Colonic mucosa (tissue), 4 donors: ENCODE measurements at regions not wholly inside any gene's neighbourhood (a gene's known extent, or its start where the extent isn't known, plus 50 kb on each side); places are given as distances from the start of the nearest gene placed in this dataset.

Experiments used
- DNase-seq: peaks from one replicate; pipeline ENCODE4 v3.0.0-alpha.2; 2020
- H3K27ac ChIP-seq: fragments of 200-600 bp; one replicate; pipeline ENCODE4 v1.8.0; 2021
- H3K27me3 ChIP-seq: fragments of 200-600 bp; one replicate; pipeline ENCODE4 v1.8.0; 2021
- H3K36me3 ChIP-seq: fragments of 200-600 bp; one replicate; pipeline ENCODE4 v1.8.0; 2021
- H3K4me1 ChIP-seq: fragments of 200-600 bp; one replicate; pipeline ENCODE4 v1.8.0; 2021; ENCODE audit warnings: mild to moderate bottlenecking
- H3K4me3 ChIP-seq: fragments of 200-600 bp; one replicate; pipeline ENCODE4 v1.8.0; 2021
- H3K9ac ChIP-seq, 2 donors: one replicate each; pipeline ENCODE4 v1.7.0; 2013; ENCODE audit warnings: control low read depth in 2 of 2, low read depth in 2 of 2, low read length in 2 of 2
- H3K9me3 ChIP-seq: fragments of 200-600 bp; one replicate; pipeline ENCODE4 v1.8.0; 2021
- intact Hi-C: fragments of 100-400 bp; cut with DNase I; formaldehyde crosslinking; loops from one replicate; pipeline ENCODE4 v1.14.1; 2022
- TF ChIP-seq, protein P1 (sequence below): fragments of 200-600 bp; IDR thresholded peaks from one replicate; pipeline ENCODE4 v1.8.0; 2022; ENCODE audit warnings: antibody characterized with exemption, mild to moderate bottlenecking
- donor health status: healthy.
- donor health status: DM: no; HTN: no; CAD: no.
- donor health status: DM: no; HTN: no; CAD: no.

DNA sequence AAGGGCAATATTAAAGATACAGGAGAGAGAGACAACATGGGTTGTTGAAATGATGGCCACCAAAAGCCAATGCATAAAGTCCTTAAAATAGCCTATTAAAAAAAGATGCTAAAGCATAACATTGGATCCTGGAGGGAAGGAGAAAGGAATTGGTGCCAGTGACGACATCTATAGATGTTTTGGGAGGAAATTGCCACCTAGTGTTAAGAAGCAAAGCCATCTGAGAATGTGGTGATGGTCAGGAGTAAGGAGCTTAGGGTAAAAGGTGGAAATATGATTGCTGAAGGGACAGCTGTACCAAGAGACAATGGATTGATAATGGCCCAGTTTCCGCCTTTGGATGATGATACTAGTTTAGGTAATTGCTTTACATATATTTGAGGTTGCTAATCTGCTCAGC lies 85.1 kb downstream of the TMEM30B start:
- no peaks in the 10 kb centered on the region for H3K9me3 ChIP-seq

DNA sequence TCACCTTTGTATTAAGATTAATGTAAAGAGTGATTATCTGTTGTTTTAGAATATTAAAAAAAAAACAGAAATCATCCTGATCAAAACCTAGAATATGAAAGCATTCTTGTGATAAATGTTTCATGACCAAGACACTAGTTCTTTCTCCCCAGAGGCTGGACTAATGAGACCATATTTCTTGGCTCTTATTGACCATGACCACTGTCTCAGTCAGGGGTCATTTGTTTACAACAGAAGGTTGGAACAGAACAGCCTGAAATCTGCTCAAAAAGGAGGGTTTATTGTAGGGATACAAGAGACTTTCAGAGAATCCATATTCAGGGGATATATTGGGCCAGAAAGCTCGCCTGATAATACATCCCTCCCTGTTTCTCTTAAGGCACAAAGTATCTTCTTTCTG lies 87.7 kb downstream of the TMEM30B start:
- peaks cover 8% of the 10 kb centered on the region for H3K27me3 ChIP-seq
- intact Hi-C loops, result no loop called here
- no peak overlapping the region for H3K27ac ChIP-seq
- H3K36me3 ChIP-seq, result no peaks in the 10 kb centered on the region
- H3K9me3 ChIP-seq, result no peaks in the 10 kb centered on the region
- TF ChIP-seq, protein P1, sequence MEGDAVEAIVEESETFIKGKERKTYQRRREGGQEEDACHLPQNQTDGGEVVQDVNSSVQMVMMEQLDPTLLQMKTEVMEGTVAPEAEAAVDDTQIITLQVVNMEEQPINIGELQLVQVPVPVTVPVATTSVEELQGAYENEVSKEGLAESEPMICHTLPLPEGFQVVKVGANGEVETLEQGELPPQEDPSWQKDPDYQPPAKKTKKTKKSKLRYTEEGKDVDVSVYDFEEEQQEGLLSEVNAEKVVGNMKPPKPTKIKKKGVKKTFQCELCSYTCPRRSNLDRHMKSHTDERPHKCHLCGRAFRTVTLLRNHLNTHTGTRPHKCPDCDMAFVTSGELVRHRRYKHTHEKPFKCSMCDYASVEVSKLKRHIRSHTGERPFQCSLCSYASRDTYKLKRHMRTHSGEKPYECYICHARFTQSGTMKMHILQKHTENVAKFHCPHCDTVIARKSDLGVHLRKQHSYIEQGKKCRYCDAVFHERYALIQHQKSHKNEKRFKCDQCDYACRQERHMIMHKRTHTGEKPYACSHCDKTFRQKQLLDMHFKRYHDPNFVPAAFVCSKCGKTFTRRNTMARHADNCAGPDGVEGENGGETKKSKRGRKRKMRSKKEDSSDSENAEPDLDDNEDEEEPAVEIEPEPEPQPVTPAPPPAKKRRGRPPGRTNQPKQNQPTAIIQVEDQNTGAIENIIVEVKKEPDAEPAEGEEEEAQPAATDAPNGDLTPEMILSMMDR, result no peak
- no peak overlapping the region for H3K9ac ChIP-seq
- H3K4me1 ChIP-seq, result no peaks in the 10 kb centered on the region
- no peak for DNase-seq
- H3K4me3 ChIP-seq, result no peak overlapping the region

More for the DNA sequence above, 85.1 kb downstream of the TMEM30B start:
- no peak overlapping the region for H3K4me3 ChIP-seq
- no peaks in the 10 kb centered on the region for H3K27me3 ChIP-seq
- no peak for DNase-seq
- no peak overlapping the region for H3K9ac ChIP-seq
- no peaks in the 10 kb centered on the region for H3K4me1 ChIP-seq
- TF ChIP-seq, protein P1, result no peak
- intact Hi-C loops, result no loop called here
- no peaks in the 10 kb centered on the region for H3K36me3 ChIP-seq
- no peak overlapping the region for H3K27ac ChIP-seq

DNA sequence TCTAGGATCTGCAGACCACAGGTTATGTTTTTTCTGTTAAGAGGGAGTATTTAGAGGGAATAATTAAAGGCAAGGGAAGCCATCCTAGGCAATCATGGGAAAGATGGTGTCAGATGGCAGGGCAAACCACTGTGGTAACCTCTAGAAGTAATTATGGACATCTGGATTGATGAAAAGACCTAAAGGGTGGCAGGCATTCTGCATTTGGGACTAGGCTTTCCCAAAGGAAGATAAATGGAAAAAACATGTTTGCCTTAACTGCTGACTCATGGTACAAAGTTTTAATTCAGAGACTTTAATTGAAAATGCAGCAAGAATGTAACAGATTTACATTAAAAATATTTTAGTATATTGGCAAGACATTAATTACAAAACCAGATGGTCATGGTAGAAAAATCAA lies 88.1 kb downstream of the TMEM30B start:
- intact Hi-C loops, result no loop called here
- no peaks in the 10 kb centered on the region for H3K36me3 ChIP-seq
- TF ChIP-seq, protein P1, result no peak
- peaks cover 8% of the 10 kb centered on the region for H3K27me3 ChIP-seq
- no peaks in the 10 kb centered on the region for H3K4me1 ChIP-seq
- no peak overlapping the region for H3K27ac ChIP-seq
- H3K9me3 ChIP-seq, result no peaks in the 10 kb centered on the region
- H3K4me3 ChIP-seq, result no peak overlapping the region
- H3K9ac ChIP-seq, result no peak overlapping the region
- no peak for DNase-seq

DNA sequence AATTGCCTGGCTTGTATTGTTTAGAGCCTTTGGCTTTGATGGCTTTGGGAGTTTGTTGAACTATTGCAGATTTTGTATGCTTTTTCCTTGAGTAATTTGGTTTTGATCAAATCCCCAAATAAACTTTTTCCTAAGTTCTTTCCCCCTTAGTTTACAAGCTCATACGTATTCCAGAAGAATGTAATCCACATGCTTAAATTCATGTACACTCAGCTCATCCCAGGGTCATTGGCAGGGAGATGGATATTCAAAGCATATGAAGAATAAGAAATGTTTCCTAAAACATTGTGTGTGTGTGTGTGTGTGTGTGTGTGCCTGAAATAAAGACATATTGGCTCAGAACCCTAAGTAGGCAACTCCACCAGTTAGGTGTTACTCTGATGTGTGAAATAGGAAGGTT lies 89.4 kb downstream of the TMEM30B start:
- Histone ChIP-seq H3K27me3 (peaks cover 8% of the 10 kb centered on the region), H3K9me3 (no peaks in the 10 kb centered on the region), H3K36me3 (no peaks in the 10 kb centered on the region), H3K27ac (no peak overlapping the region), H3K4me1 (no peaks in the 10 kb centered on the region), H3K9ac (no peak overlapping the region), H3K4me3 (no peak overlapping the region)
- intact Hi-C loops, result no loop called here
- DNase-seq, result no peak
- TF ChIP-seq, protein P1, result no peak

DNA sequence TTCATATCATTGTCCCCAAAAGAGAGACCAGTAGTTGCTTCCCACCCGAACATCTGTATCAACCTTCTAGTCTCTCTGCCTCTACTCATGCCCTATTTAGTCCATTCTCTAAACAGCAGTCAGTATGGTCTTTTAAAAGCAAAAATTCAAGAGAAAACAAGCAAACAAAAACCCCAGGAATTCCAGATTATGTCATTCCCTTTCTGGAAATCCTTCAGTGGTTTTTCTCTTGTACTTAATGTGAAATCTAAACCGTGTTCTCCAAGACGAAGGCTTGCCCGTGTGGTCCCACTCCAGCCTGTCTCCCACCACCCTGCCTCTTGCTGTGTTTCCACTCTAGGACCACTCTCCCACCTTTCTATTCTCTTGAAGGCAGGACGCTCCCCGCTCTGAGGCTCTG lies 90.8 kb downstream of the TMEM30B start:
- no peak overlapping the region for H3K4me3 ChIP-seq
- intact Hi-C loops, result no loop called here
- H3K36me3 ChIP-seq, result no peaks in the 10 kb centered on the region
- no peaks in the 10 kb centered on the region for H3K4me1 ChIP-seq
- H3K27me3 ChIP-seq, result peaks cover 8% of the 10 kb centered on the region
- TF ChIP-seq, protein P1, result no peak
- DNase-seq, result no peak
- H3K9ac ChIP-seq, result no peak overlapping the region
- H3K9me3 ChIP-seq, result no peaks in the 10 kb centered on the region
- no peak overlapping the region for H3K27ac ChIP-seq
